ENCODE measurements at regions not wholly inside any gene's neighbourhood (a gene's known extent, or its start where the extent isn't known, plus 50 kb on each side); places are given as distances from the start of the nearest gene placed in this dataset.

DNA sequence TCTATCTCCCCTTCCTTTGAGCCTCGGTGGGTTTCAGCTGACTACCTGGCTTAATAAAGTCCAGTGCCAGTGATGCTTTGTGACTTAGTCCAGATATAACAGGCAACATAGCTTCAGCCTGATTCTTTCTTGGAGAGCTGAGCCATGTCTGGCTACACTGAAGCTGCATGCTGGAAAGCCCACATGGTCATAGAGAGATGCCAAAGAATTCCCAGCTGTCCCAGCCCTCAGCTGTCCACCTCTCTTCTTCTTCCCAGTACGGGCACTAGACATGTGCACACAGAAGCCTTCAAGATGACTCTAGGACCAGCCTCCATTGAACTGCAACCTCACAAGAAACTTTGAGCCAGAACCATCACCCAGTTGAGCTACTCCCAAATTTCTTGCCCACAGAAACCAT is 154.1 kb upstream of the MYLIP start:
- H3K4me3 ChIP-seq (ENCODE audit: low read depth in 2 of 2, low read length in 2 of 2), result no peak overlapping the region
- no peaks in the 10 kb centered on the region for H3K36me3 ChIP-seq (ENCODE audit: control insufficient read depth, insufficient read depth, low read length)
- POLR2A ChIA-PET, result no interaction called here
- BruUV-seq (replicated peaks), result no TSS peak
- intact Hi-C loops (cut with micrococcal nuclease; ENCODE audit: unreplicated experiment) (no loop called here), in situ Hi-C loops (cut with HindIII; ENCODE audit: low pct_unique_long_range_greater_than_20kb, low sequenced_read_pairs) (no loop called here)
- CTCF ChIA-PET, result no interaction called here
- TF ChIP-seq POLR2AphosphoS5 (IDR thresholded peaks at IDR 0.05; ENCODE audit: low read depth, low read length) (no peak), TCF7L2 (IDR thresholded peaks at IDR 0.05; ENCODE audit: low read depth, low read length) (no peak), SIN3A (IDR thresholded peaks at IDR 0.05; ENCODE audit: borderline replicate concordance, insufficient read depth, low read depth, low read length) (no peak)
- TF ChIP-seq, protein P1, sequence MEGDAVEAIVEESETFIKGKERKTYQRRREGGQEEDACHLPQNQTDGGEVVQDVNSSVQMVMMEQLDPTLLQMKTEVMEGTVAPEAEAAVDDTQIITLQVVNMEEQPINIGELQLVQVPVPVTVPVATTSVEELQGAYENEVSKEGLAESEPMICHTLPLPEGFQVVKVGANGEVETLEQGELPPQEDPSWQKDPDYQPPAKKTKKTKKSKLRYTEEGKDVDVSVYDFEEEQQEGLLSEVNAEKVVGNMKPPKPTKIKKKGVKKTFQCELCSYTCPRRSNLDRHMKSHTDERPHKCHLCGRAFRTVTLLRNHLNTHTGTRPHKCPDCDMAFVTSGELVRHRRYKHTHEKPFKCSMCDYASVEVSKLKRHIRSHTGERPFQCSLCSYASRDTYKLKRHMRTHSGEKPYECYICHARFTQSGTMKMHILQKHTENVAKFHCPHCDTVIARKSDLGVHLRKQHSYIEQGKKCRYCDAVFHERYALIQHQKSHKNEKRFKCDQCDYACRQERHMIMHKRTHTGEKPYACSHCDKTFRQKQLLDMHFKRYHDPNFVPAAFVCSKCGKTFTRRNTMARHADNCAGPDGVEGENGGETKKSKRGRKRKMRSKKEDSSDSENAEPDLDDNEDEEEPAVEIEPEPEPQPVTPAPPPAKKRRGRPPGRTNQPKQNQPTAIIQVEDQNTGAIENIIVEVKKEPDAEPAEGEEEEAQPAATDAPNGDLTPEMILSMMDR (IDR thresholded peaks at IDR 0.05), result no peak
- TF ChIP-seq, protein P2, sequence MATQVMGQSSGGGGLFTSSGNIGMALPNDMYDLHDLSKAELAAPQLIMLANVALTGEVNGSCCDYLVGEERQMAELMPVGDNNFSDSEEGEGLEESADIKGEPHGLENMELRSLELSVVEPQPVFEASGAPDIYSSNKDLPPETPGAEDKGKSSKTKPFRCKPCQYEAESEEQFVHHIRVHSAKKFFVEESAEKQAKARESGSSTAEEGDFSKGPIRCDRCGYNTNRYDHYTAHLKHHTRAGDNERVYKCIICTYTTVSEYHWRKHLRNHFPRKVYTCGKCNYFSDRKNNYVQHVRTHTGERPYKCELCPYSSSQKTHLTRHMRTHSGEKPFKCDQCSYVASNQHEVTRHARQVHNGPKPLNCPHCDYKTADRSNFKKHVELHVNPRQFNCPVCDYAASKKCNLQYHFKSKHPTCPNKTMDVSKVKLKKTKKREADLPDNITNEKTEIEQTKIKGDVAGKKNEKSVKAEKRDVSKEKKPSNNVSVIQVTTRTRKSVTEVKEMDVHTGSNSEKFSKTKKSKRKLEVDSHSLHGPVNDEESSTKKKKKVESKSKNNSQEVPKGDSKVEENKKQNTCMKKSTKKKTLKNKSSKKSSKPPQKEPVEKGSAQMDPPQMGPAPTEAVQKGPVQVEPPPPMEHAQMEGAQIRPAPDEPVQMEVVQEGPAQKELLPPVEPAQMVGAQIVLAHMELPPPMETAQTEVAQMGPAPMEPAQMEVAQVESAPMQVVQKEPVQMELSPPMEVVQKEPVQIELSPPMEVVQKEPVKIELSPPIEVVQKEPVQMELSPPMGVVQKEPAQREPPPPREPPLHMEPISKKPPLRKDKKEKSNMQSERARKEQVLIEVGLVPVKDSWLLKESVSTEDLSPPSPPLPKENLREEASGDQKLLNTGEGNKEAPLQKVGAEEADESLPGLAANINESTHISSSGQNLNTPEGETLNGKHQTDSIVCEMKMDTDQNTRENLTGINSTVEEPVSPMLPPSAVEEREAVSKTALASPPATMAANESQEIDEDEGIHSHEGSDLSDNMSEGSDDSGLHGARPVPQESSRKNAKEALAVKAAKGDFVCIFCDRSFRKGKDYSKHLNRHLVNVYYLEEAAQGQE (IDR thresholded peaks at IDR 0.05; ENCODE audit: insufficient read depth in 1 of 2, low read depth in 2 of 2, low read length in 1 of 2), result no peak
- no peak for DNase-seq (ENCODE audit: low read depth, low spot score)
- no peaks in the 10 kb centered on the region for H3K4me1 ChIP-seq (ENCODE audit: control insufficient read depth, insufficient read depth, low read length)
- no peak overlapping the region for H3K27ac ChIP-seq (ENCODE audit: low read length)
- H3K27me3 ChIP-seq (ENCODE audit: control insufficient read depth, insufficient read depth, low read length), result no peaks in the 10 kb centered on the region
- H3K9me3 ChIP-seq (ENCODE audit: control insufficient read depth, insufficient read depth, low read depth, low read length), result no peaks in the 10 kb centered on the region
- ATAC-seq, result no peak

DNA sequence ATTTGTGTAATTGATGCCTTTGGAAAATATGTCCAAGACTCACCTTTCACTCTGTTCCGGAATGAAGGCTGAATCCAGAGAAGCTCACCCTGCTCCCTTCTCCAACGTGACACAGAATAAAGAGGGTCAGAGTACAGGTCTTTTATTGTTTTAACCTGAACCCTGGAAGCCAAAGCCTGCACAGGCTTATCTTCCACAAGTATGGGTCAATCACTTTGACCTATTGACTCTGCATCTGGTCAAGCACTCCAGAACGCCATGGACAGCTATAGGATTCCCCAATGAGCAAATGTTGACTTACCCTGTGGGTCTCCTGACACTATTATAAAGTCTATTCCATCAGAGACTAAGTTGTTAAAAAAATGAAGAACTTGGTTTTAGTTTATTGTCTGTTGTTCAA is 158.4 kb upstream of the MYLIP start:
- intact Hi-C loops (cut with micrococcal nuclease; ENCODE audit: unreplicated experiment) (no loop called here), in situ Hi-C loops (cut with HindIII; ENCODE audit: low pct_unique_long_range_greater_than_20kb, low sequenced_read_pairs) (no loop called here)
- DNase-seq (ENCODE audit: low read depth, low spot score), result no peak
- Histone ChIP-seq H3K27me3 (ENCODE audit: control insufficient read depth, insufficient read depth, low read length) (no peaks in the 10 kb centered on the region), H3K9me3 (ENCODE audit: control insufficient read depth, insufficient read depth, low read depth, low read length) (no peaks in the 10 kb centered on the region), H3K27ac (ENCODE audit: low read length) (no peak overlapping the region), H3K4me1 (ENCODE audit: control insufficient read depth, insufficient read depth, low read length) (no peaks in the 10 kb centered on the region), H3K36me3 (ENCODE audit: control insufficient read depth, insufficient read depth, low read length) (no peaks in the 10 kb centered on the region), H3K4me3 (ENCODE audit: low read depth in 2 of 2, low read length in 2 of 2) (no peak overlapping the region)
- ATAC-seq, result no peak
- CTCF ChIA-PET, result no interaction called here
- TF ChIP-seq, protein P1 (IDR thresholded peaks at IDR 0.05), result no peak
- TF ChIP-seq SIN3A (IDR thresholded peaks at IDR 0.05; ENCODE audit: borderline replicate concordance, insufficient read depth, low read depth, low read length) (no peak), TCF7L2 (IDR thresholded peaks at IDR 0.05; ENCODE audit: low read depth, low read length) (no peak), POLR2AphosphoS5 (IDR thresholded peaks at IDR 0.05; ENCODE audit: low read depth, low read length) (no peak)
- TF ChIP-seq, protein P2 (IDR thresholded peaks at IDR 0.05; ENCODE audit: insufficient read depth in 1 of 2, low read depth in 2 of 2, low read length in 1 of 2), result no peak
- POLR2A ChIA-PET, result no interaction called here
- no TSS peak for BruUV-seq (replicated peaks)

Data from Panc1 (cell line).